RWPE2 (cell line): ENCODE measurements at regions not wholly inside any gene's neighbourhood (a gene's known extent, or its start where the extent isn't known, plus 50 kb on each side); places are given as distances from the start of the nearest gene placed in this dataset.

Experiments used
- ATAC-seq: fragments of 200-7000 bp; cut with Tn5 transposase; 3 replicates; pipeline ENCODE4 v1.9.1; 2021; ENCODE audit warnings: low read depth
- DNase-seq: peaks from one replicate; pipeline ENCODE4 v3.0.0-alpha.2; 2020; ENCODE audit warnings: low spot score
- H3K27ac ChIP-seq: fragments of 450-650 bp; 2 replicates; pipeline ENCODE4 v1.5.1; 2017; ENCODE audit warnings: mild to moderate bottlenecking; ENCODE audit not compliant: poor library complexity, severe bottlenecking
- H3K27me3 ChIP-seq: fragments of 250-450 bp; sonication (Bioruptor Pico); 2 replicates; pipeline ENCODE4 v1.5.1; 2021; ENCODE audit warnings: mild to moderate bottlenecking, moderate library complexity; ENCODE audit not compliant: insufficient read depth, poor library complexity, severe bottlenecking
- H3K36me3 ChIP-seq: fragments of 250-450 bp; sonication (Bioruptor Pico); 2 replicates; pipeline ENCODE4 v1.5.1; 2020; ENCODE audit warnings: low read depth, mild to moderate bottlenecking, moderate library complexity
- H3K4me1 ChIP-seq: fragments of 250-450 bp; sonication (Bioruptor Pico); 2 replicates; pipeline ENCODE4 v1.5.1; 2021; ENCODE audit warnings: mild to moderate bottlenecking, moderate library complexity; ENCODE audit not compliant: insufficient read depth, poor library complexity, severe bottlenecking
- H3K4me3 ChIP-seq: fragments of 250-450 bp; sonication (Bioruptor Pico); 2 replicates; pipeline ENCODE4 v1.5.1; 2021; ENCODE audit warnings: mild to moderate bottlenecking, moderate library complexity; ENCODE audit not compliant: severe bottlenecking
- H3K9me3 ChIP-seq: fragments of 250-450 bp; sonication (Bioruptor Pico); 2 replicates; pipeline ENCODE4 v1.5.1; 2021; ENCODE audit warnings: mild to moderate bottlenecking, moderate library complexity; ENCODE audit not compliant: severe bottlenecking
- CTCF ChIP-seq: fragments of 450-650 bp; IDR thresholded peaks from one replicate; pipeline ENCODE4 v1.5.1; 2017; ENCODE audit warnings: mild to moderate bottlenecking, moderate library complexity; ENCODE audit not compliant: poor library complexity, severe bottlenecking

GRCh38 chr20:37598575-37599342, 71.1 kb upstream of the BLCAP start:
- no peak overlapping the region for H3K27ac ChIP-seq
- H3K4me3 ChIP-seq = no peak overlapping the region

GRCh38 chr20:37598100-37598543, 70.4 kb upstream of the BLCAP start:
- no peak overlapping the region for H3K4me3 ChIP-seq
- no peak for ATAC-seq
- H3K27ac ChIP-seq = no peak overlapping the region
- H3K4me1 ChIP-seq = no peaks in the 10 kb centered on the region
- no peaks in the 10 kb centered on the region for H3K9me3 ChIP-seq
- DNase-seq = no peak
- TF ChIP-seq CTCF = no peak
- H3K36me3 ChIP-seq = no peaks in the 10 kb centered on the region
- peaks cover 10% of the 10 kb centered on the region for H3K27me3 ChIP-seq

More at GRCh38 chr20:37598575-37599342, 71.1 kb upstream of the BLCAP start:
- H3K27me3 ChIP-seq = peaks cover 10% of the 10 kb centered on the region
- ATAC-seq = peak; percentile 40
- H3K9me3 ChIP-seq = no peaks in the 10 kb centered on the region
- no peak for DNase-seq
- no peaks in the 10 kb centered on the region for H3K4me1 ChIP-seq
- H3K36me3 ChIP-seq = no peaks in the 10 kb centered on the region
- TF ChIP-seq CTCF = no peak

- Histone ChIP-seq H3K4me1 (no peaks in the 10 kb centered on the region), H3K27ac (no peak overlapping the region), H3K27me3 (peaks cover 17% of the 10 kb centered on the region), H3K9me3 (no peaks in the 10 kb centered on the region), H3K4me3 (no peak overlapping the region), H3K36me3 (no peaks in the 10 kb centered on the region)
- no peak for ATAC-seq
- DNase-seq = no peak
- TF ChIP-seq CTCF = no peak
These were observed 69.3 kb upstream of the BLCAP start for GRCh38 chr20:37596890-37597536.

GRCh38 chr20:37596168-37596567, 68.5 kb upstream of the BLCAP start:
- Histone ChIP-seq H3K27me3 (peaks cover 25% of the 10 kb centered on the region), H3K36me3 (no peaks in the 10 kb centered on the region), H3K4me1 (no peaks in the 10 kb centered on the region), H3K4me3 (no peak overlapping the region), H3K27ac (no peak overlapping the region), H3K9me3 (no peaks in the 10 kb centered on the region)
- ATAC-seq (no peak), DNase-seq (no peak)
- no peak for TF ChIP-seq CTCF

GRCh38 chr20:37593710-37594109, 66.0 kb upstream of the BLCAP start:
- ATAC-seq (no peak), DNase-seq (no peak)
- Histone ChIP-seq H3K27ac (no peak overlapping the region), H3K4me3 (no peak overlapping the region), H3K9me3 (no peaks in the 10 kb centered on the region), H3K4me1 (no peaks in the 10 kb centered on the region), H3K27me3 (peaks cover 31% of the 10 kb centered on the region), H3K36me3 (no peaks in the 10 kb centered on the region)
- no peak for TF ChIP-seq CTCF
